Activated CD4-positive, alpha-beta memory T cell treated with anti-CD3 and anti-CD28 coated beads for 36 hours (primary cell): ENCODE measurements at regions not wholly inside any gene's neighbourhood (a gene's known extent, or its start where the extent isn't known, plus 50 kb on each side); places are given as distances from the start of the nearest gene placed in this dataset.
A peak's percentile ranks its signal among the peaks of the same experiment; 100 is the strongest.

Source experiments
- CTCF ChIA-PET: fragments of 350-600 bp; sonication (Branson Sonifier 250); formaldehyde crosslinking; loops from one replicate; lab custom pipeline; 2021; ENCODE audit warnings: antibody characterized with exemption, inconsistent platforms; lab: Charles Lee
- POLR2A ChIA-PET: fragments of 350-600 bp; sonication (Branson Sonifier 250); formaldehyde crosslinking; loops from one replicate; lab custom pipeline; 2021; ENCODE audit warnings: antibody characterized with exemption; lab: Charles Lee
- DNase-seq: peaks from one replicate; pipeline ENCODE4 v3.0.0-alpha.2; 2020
- H3K27ac Mint-ChIP-seq: one replicate; pipeline ENCODE4 v1.8.0; 2021; ENCODE audit warnings: mixed read lengths
- H3K27me3 Mint-ChIP-seq: one replicate; pipeline ENCODE4 v1.8.0; 2021; ENCODE audit warnings: mixed read lengths
- H3K36me3 Mint-ChIP-seq: one replicate; pipeline ENCODE4 v1.8.0; 2021; ENCODE audit warnings: mixed read lengths
- H3K4me1 Mint-ChIP-seq: one replicate; pipeline ENCODE4 v1.8.0; 2021; ENCODE audit warnings: low read depth, mixed read lengths
- H3K4me3 Mint-ChIP-seq: one replicate; pipeline ENCODE4 v1.8.0; 2021; ENCODE audit warnings: mild to moderate bottlenecking, mixed read lengths
- H3K9me3 Mint-ChIP-seq: one replicate; pipeline ENCODE4 v1.8.0; 2021; ENCODE audit warnings: mixed read lengths
- intact Hi-C: fragments of 100-400 bp; cut with micrococcal nuclease; formaldehyde crosslinking; loops from one replicate; pipeline ENCODE4 v1.15.1; 2023

DNA sequence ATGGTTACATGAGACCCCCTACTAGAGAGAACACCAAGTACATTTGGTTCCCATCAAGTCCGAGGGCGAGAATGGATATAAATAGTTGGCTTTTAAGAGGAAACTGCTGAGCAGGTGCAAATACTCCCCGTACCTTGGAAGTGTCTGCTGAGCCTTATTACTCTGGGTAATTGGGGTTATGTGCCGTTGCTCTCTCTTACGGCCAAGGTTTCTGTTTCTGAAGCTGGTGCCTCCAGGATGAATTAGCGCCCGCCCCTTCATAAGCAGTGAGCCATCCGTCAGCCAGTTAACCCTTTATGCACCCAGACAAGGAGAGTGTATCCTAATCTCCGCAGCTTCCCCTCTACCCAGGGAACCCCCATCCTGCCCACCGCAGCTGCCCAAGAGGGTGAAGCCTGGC is 90.4 kb upstream of the AJAP1 start:
- no peak overlapping the region for H3K27ac Mint-ChIP-seq
- H3K4me1 Mint-ChIP-seq, result no peaks in the 10 kb centered on the region
- peaks cover 20% of the 10 kb centered on the region for H3K27me3 Mint-ChIP-seq
- H3K9me3 Mint-ChIP-seq, result no peaks in the 10 kb centered on the region
- ChIA-PET POLR2A (no interaction called here), CTCF (no interaction called here)
- no peak overlapping the region for H3K4me3 Mint-ChIP-seq
- DNase-seq, result no peak
- intact Hi-C loops, result no loop called here
- no peaks in the 10 kb centered on the region for H3K36me3 Mint-ChIP-seq

DNA sequence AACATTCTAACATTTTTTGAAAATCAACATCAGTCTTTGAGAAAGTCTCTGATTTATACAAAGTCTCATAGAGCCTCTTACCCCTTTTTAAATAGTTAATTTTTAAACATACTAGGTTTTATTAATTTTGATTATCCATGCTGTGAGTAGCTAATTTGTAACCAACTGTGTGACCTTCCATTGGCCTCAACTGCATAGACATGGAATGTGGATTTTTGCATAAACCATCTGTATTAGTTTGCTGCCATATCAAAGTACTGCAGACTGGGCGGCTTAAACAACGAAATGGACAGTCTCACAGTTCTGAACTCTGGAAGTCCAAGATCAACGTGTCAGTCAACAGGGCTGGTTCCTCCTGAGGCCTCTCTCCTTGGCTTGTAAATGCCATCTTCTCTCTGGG is 89.2 kb upstream of the AJAP1 start:
- Mint-ChIP-seq H3K4me3 (no peak overlapping the region), H3K36me3 (no peaks in the 10 kb centered on the region), H3K27me3 (peaks cover 16% of the 10 kb centered on the region), H3K9me3 (no peaks in the 10 kb centered on the region), H3K4me1 (no peaks in the 10 kb centered on the region), H3K27ac (no peak overlapping the region)
- CTCF ChIA-PET, result no interaction called here
- no peak for DNase-seq
- POLR2A ChIA-PET, result no interaction called here
- intact Hi-C loops, result no loop called here

DNA sequence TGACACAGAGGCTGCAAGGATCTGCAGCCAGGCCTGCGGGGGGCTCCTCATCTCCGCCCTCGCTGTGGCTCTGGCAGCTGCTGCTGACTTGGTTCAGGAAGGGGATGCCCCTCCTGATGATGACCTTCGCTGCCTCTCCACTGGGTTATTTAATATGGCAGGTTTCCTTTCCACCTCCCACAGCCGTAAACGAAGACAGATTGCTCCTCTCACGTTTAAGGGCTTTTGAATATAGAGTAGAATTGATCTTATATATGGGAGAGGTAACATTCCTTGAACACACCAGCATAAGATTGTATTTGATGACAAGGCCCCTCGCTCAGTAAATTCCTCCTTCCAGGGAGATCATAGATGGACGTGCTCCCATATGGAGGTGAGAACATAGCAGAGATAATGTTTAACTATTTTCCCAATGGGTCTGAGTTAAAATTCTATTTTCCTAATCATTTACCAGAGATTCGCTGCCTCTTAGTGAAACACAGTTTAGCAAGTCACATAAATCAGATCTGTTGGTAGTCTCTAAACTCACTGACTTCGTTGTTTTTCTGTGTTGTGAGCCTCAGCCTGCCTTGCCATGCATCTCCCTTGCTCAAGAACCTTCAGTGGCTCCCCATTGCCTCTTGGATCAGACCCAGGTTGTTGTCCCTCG is 88.5 kb upstream of the AJAP1 start:
- POLR2A ChIA-PET, result no interaction called here
- Mint-ChIP-seq H3K4me1 (no peaks in the 10 kb centered on the region), H3K4me3 (no peak overlapping the region), H3K27me3 (peaks cover 18% of the 10 kb centered on the region), H3K9me3 (no peaks in the 10 kb centered on the region), H3K27ac (no peak overlapping the region), H3K36me3 (no peaks in the 10 kb centered on the region)
- CTCF ChIA-PET, result no interaction called here
- no peak for DNase-seq
- intact Hi-C loops, result no loop called here

DNA sequence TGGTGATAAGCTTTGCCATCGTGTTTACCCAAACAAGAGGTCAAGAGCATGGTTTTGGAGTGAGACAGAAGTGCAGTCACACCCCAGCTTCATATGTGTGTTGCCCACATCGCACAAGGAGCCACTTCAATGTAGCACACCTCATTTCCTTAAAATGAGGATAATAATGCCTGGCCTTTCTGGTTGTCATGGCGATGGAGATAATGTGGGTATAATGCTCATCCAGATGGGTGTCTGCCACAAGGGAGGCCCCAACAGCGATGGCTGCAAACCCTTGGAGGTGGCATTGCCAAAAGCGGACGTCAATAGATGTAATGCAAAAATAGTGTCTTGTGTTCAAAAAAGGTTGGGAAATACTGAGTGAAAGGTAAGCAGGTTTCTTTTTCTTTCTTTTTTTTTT is 83.1 kb upstream of the AJAP1 start:
- ChIA-PET POLR2A (no interaction called here), CTCF (no interaction called here)
- Mint-ChIP-seq H3K27ac (no peak overlapping the region), H3K27me3 (peaks cover 19% of the 10 kb centered on the region), H3K9me3 (no peaks in the 10 kb centered on the region), H3K4me3 (no peak overlapping the region), H3K36me3 (no peaks in the 10 kb centered on the region), H3K4me1 (no peaks in the 10 kb centered on the region)
- no peak for DNase-seq
- intact Hi-C loops, result no loop called here

DNA sequence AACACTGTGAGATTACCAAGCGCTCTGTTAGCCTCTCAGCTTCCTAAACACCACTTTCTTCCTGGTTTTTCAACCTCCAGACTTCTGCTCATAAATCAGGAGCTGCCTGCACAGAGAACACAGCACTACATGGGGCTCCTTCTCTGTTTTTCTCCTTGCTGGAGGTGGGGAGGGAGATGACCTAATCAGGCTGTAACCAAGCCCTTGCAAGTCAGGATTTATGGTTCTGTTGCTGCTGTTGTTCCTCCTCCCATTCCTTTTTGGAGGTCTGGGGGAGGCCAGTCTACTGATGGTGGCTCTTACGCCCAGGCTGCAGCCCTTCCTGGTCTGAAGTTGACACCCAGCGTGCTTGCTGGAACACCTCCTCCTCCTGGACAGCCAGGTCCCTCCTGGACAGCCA is 80.9 kb upstream of the AJAP1 start:
- no peak overlapping the region for H3K4me3 Mint-ChIP-seq
- intact Hi-C loops, result no loop called here
- no peak for DNase-seq
- CTCF ChIA-PET, result no interaction called here
- H3K27me3 Mint-ChIP-seq, result peaks cover 20% of the 10 kb centered on the region
- H3K4me1 Mint-ChIP-seq, result no peaks in the 10 kb centered on the region
- H3K27ac Mint-ChIP-seq, result no peak overlapping the region
- no peaks in the 10 kb centered on the region for H3K36me3 Mint-ChIP-seq
- POLR2A ChIA-PET, result no interaction called here
- no peaks in the 10 kb centered on the region for H3K9me3 Mint-ChIP-seq

DNA sequence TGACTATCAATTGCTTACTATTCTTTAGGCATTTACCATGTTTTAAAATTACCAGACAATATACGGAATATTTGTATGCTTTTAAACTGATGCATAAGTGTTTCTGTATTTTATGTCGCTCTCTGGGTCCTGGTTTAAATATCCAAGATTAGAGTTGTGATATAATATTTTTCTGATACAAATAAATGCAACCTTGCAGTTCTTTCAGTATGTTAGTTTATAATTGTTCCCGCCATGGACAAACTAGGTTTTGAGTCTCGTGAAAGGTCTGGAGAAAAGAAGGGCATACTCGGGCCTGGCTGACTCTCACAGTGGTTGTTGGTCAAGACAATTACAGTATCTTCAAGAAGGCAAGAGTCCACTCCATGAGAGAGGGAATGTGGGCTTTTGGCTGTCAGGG is 72.6 kb upstream of the AJAP1 start:
- no peaks in the 10 kb centered on the region for H3K36me3 Mint-ChIP-seq
- no peaks in the 10 kb centered on the region for H3K9me3 Mint-ChIP-seq
- ChIA-PET CTCF (no interaction called here), POLR2A (no interaction called here)
- H3K27ac Mint-ChIP-seq, result no peak overlapping the region
- intact Hi-C loops, result no loop called here
- no peak for DNase-seq
- H3K4me3 Mint-ChIP-seq, result no peak overlapping the region
- no peaks in the 10 kb centered on the region for H3K4me1 Mint-ChIP-seq
- peaks cover 47% of the 10 kb centered on the region for H3K27me3 Mint-ChIP-seq

DNA sequence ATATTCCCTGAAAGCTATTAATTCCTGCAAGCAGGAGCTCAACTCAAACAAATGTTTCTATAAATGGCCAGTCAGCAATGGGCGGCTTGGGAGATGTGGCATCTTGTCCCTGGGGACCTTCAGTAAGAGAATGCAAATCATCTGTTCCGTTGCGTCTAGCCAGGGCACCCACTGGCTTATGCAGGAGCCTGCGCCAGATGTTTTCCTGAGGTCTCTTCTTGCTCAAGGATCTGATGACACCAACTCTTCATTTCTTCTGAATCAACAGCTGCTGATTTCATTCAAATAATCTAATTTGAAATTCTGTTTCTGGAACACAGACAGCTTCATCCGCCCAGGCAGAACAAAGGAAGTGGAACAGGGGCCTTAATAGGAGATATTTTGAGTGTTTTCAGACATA is 70.0 kb upstream of the AJAP1 start:
- Mint-ChIP-seq H3K9me3 (no peaks in the 10 kb centered on the region), H3K4me1 (no peaks in the 10 kb centered on the region), H3K4me3 (no peak overlapping the region), H3K27ac (no peak overlapping the region), H3K27me3 (peaks cover 42% of the 10 kb centered on the region), H3K36me3 (no peaks in the 10 kb centered on the region)
- no peak for DNase-seq
- ChIA-PET CTCF (interaction anchor here (1.1 to 1.7 kb wide), 2 partner anchors 9 to 13 kb away, joined by 4 to 5 read pairs; no protein-coding TSS in a partner anchor), POLR2A (no interaction called here)
- intact Hi-C loops, result no loop called here

DNA sequence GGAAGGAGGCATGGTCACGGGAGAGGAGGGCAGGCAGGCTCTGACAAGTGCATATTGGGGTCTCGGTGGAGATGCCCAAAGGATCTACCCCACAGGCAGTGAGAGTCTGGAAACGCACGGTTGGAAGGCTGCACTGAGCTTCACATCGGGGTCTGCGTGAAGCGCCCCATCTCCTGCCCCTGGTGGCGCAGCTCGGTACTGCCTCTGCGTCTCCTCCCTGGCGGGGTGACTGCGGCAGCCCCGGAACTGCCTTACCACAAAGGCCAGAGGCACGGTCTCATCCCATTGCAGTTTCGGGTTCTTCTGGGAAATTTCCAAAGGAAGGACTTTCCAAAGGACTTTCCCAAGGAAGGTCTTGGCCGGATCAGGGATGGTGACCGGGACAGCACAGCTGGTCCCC is 69.2 kb upstream of the AJAP1 start:
- no peak overlapping the region for H3K4me3 Mint-ChIP-seq
- no peak overlapping the region for H3K27ac Mint-ChIP-seq
- intact Hi-C loops, result no loop called here
- H3K4me1 Mint-ChIP-seq, result no peaks in the 10 kb centered on the region
- peak; percentile 51 for DNase-seq
- POLR2A ChIA-PET, result no interaction called here
- no peaks in the 10 kb centered on the region for H3K9me3 Mint-ChIP-seq
- CTCF ChIA-PET, result interaction anchor here (1.1 to 1.7 kb wide), 2 partner anchors 10 to 12 kb away, joined by 4 to 5 read pairs; no protein-coding TSS in a partner anchor
- no peaks in the 10 kb centered on the region for H3K36me3 Mint-ChIP-seq
- peaks cover 35% of the 10 kb centered on the region for H3K27me3 Mint-ChIP-seq

DNA sequence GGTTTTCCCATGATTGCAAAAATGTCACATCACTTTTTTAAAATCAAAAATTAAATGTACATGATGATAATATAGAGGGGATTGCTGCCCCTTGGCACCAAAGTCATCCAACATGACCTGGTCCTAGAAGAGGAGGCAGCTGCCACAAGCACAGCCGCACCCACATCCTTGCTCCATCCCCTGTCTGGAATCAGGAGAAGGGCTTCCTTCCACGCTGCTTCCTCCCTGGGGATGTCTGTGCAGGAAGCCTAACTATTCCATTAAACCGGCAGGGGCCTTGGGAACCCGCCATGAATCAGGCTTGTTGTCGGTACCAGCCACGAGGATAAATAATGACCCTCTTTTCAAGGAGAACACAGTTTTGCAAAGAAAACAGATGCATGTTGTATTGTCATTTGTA is 68.7 kb upstream of the AJAP1 start:
- peaks cover 35% of the 10 kb centered on the region for H3K27me3 Mint-ChIP-seq
- CTCF ChIA-PET, result interaction anchor here (1.1 to 1.7 kb wide), 2 partner anchors 10 to 11 kb away, joined by 4 to 5 read pairs; no protein-coding TSS in a partner anchor

DNA sequence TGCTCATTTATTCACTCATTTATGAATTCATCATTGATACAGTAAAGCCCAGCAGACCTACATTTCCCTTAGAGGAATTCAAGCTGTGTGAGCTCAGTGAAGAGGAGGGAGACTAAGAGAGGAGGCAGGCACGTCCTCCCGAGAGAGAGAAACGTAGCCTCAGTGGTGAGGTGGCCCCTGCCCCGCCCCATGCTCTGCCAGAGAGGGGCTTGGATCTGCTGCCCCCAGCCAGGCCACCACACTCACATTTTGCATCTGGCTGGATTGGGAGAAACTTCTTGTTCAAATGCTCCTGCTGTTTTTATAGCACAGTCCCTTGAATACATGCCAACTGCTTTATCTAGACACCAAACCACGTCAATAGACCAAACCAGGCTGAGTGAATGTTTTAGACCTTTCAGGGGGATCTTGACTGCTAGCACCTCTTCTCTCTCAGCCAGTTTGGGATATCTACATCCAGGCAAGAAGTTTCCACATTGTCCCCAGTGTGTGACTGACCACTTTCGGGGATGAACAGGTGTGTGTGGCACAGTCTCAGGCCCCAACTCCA is 67.7 kb upstream of the AJAP1 start:
- no peaks in the 10 kb centered on the region for H3K4me1 Mint-ChIP-seq
- intact Hi-C loops, result no loop called here
- H3K27me3 Mint-ChIP-seq, result peaks cover 33% of the 10 kb centered on the region
- POLR2A ChIA-PET, result no interaction called here
- H3K4me3 Mint-ChIP-seq, result no peak overlapping the region
- H3K9me3 Mint-ChIP-seq, result no peaks in the 10 kb centered on the region
- no peak for DNase-seq
- no peaks in the 10 kb centered on the region for H3K36me3 Mint-ChIP-seq
- no peak overlapping the region for H3K27ac Mint-ChIP-seq
- CTCF ChIA-PET, result no interaction called here

More for the DNA sequence above, 68.7 kb upstream of the AJAP1 start:
- intact Hi-C loops, result no loop called here
- Mint-ChIP-seq H3K9me3 (no peaks in the 10 kb centered on the region), H3K4me1 (no peaks in the 10 kb centered on the region), H3K4me3 (no peak overlapping the region), H3K36me3 (no peaks in the 10 kb centered on the region), H3K27ac (no peak overlapping the region)
- POLR2A ChIA-PET, result no interaction called here
- no peak for DNase-seq

DNA sequence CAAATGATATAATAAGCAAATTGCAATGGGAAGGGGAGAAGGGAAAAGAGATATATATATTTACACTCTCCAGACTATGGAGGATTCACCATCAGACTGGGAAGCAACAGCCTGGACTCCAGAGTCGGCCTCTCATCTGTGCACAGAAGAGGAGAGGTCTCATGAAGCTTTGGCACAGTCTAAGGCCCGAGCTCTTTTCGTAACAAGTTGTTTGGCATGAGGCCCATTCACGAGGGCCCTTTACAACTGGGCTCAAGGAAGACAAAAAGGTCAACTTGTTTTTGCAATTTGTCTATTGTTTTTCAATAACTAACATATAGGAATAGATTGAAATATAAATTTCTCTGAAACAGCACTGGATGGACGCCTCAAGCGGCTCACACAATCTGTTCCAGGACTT is 66.7 kb upstream of the AJAP1 start:
- CTCF ChIA-PET, result no interaction called here
- intact Hi-C loops, result no loop called here
- Mint-ChIP-seq H3K27me3 (peaks cover 33% of the 10 kb centered on the region), H3K27ac (no peak overlapping the region), H3K4me1 (no peaks in the 10 kb centered on the region), H3K36me3 (no peaks in the 10 kb centered on the region), H3K9me3 (no peaks in the 10 kb centered on the region), H3K4me3 (no peak overlapping the region)
- POLR2A ChIA-PET, result no interaction called here
- DNase-seq, result no peak

DNA sequence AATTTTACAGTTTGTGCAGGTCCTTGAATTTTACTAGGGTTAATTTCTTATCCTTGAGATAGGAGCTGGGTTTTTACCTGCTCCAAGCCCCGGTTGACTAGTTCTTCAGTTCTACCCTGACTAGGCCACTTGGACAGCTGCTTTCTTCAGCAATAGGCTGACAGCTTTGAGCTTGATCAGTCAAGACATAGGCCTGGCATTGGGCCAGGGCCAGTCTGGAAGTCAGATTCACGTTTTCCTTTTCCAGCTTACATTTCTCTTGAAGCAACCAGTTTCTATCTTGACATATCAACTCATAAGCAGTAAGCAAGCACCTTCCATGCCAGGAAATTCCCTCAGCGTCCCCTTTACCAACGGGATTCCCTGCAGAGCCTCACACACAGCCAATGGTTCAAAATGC is 63.7 kb upstream of the AJAP1 start:
- Mint-ChIP-seq H3K36me3 (no peaks in the 10 kb centered on the region), H3K4me3 (no peak overlapping the region), H3K27me3 (peaks cover 12% of the 10 kb centered on the region), H3K9me3 (no peaks in the 10 kb centered on the region), H3K27ac (no peak overlapping the region), H3K4me1 (no peaks in the 10 kb centered on the region)
- DNase-seq, result no peak
- CTCF ChIA-PET, result no interaction called here
- POLR2A ChIA-PET, result no interaction called here
- intact Hi-C loops, result no loop called here

DNA sequence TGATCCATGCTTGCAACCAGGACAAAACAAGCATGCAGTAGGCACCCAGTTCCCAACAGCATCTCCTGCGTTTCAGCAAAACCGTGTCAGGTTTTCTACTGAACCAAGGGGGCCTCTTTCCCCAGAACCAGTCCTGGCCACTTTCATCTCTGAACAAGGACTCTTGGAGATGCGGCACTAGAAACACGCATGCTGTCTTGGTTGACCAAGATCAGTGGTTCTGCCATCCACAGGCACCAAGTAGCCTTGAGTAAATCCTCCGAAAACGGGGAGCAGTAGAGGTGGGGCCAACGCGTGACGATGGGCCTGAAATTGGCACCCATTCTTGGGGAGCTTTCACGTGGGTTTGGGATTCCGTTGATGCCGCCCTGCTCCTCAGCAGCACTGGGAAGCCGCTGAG is 62.5 kb upstream of the AJAP1 start:
- ChIA-PET POLR2A (no interaction called here), CTCF (no interaction called here)
- H3K9me3 Mint-ChIP-seq, result no peaks in the 10 kb centered on the region
- no peaks in the 10 kb centered on the region for H3K4me1 Mint-ChIP-seq
- H3K27ac Mint-ChIP-seq, result no peak overlapping the region
- no peaks in the 10 kb centered on the region for H3K36me3 Mint-ChIP-seq
- intact Hi-C loops, result no loop called here
- no peak for DNase-seq
- peaks cover 2% of the 10 kb centered on the region for H3K27me3 Mint-ChIP-seq
- no peak overlapping the region for H3K4me3 Mint-ChIP-seq
